WERI-Rb-1 (cell line): ENCODE measurements at regions not wholly inside any gene's neighbourhood (a gene's known extent, or its start where the extent isn't known, plus 50 kb on each side); places are given as distances from the start of the nearest gene placed in this dataset.
A peak's percentile ranks its signal among the peaks of the same experiment; 100 is the strongest.

Experiments
- DNase-seq: peaks from one replicate; pipeline ENCODE4 v3.0.0-alpha.2; 2020
- H3K27ac ChIP-seq: fragments of 250-450 bp; sonication (Bioruptor Pico); 2 replicates; pipeline ENCODE4 v1.5.1; 2020; ENCODE audit warnings: mild to moderate bottlenecking, moderate library complexity
- H3K27me3 ChIP-seq: fragments of 250-450 bp; sonication (Bioruptor Pico); 2 replicates; pipeline ENCODE4 v1.5.1; 2021; ENCODE audit warnings: mild to moderate bottlenecking, low read depth, moderate library complexity; ENCODE audit not compliant: insufficient read depth, severe bottlenecking
- H3K36me3 ChIP-seq: fragments of 250-450 bp; sonication (Bioruptor Pico); 2 replicates; pipeline ENCODE4 v1.5.1; 2020; ENCODE audit warnings: mild to moderate bottlenecking, moderate library complexity
- H3K4me3 ChIP-seq: 2 replicates; pipeline ENCODE4 v1.5.1; 2011; ENCODE audit warnings: low read depth, mild to moderate bottlenecking, control low read depth, low read length
- H3K9me3 ChIP-seq: fragments of 250-450 bp; sonication (Bioruptor Pico); 2 replicates; pipeline ENCODE4 v1.5.1; 2021; ENCODE audit warnings: mild to moderate bottlenecking, moderate library complexity; ENCODE audit not compliant: severe bottlenecking
- CTCF ChIP-seq: IDR thresholded peaks from 2 replicates; pipeline ENCODE4 v1.5.1; 2011; ENCODE audit warnings: low read depth, mild to moderate bottlenecking, control low read depth, inconsistent platforms, low read length

GRCh38 chr20:41969656-41970055 is 351.5 kb upstream of the CHD6 start:
- DNase-seq, result no peak
- no peak overlapping the region for H3K27ac ChIP-seq
- no peak overlapping the region for H3K4me3 ChIP-seq
- H3K27me3 ChIP-seq, result no peaks in the 10 kb centered on the region
- TF ChIP-seq CTCF, result no peak
- H3K9me3 ChIP-seq, result no peaks in the 10 kb centered on the region
- H3K36me3 ChIP-seq, result no peaks in the 10 kb centered on the region

- Histone ChIP-seq H3K27ac (no peak overlapping the region), H3K36me3 (no peaks in the 10 kb centered on the region), H3K9me3 (no peaks in the 10 kb centered on the region), H3K4me3 (no peak overlapping the region), H3K27me3 (no peaks in the 10 kb centered on the region)
- no peak for DNase-seq
- TF ChIP-seq CTCF, result no peak
Measured at GRCh38 chr20:41960166-41960565, 342.0 kb upstream of the CHD6 start.

- Histone ChIP-seq H3K4me3 (no peak overlapping the region), H3K27ac (no peak overlapping the region), H3K27me3 (no peaks in the 10 kb centered on the region), H3K36me3 (no peaks in the 10 kb centered on the region), H3K9me3 (no peaks in the 10 kb centered on the region)
- no peak for TF ChIP-seq CTCF
- no peak for DNase-seq
Measured at GRCh38 chr20:41958391-41958790, 340.2 kb upstream of the CHD6 start.

GRCh38 chr20:41956338-41957074 is 338.3 kb upstream of the CHD6 start:
- Histone ChIP-seq H3K9me3 (no peaks in the 10 kb centered on the region), H3K36me3 (no peaks in the 10 kb centered on the region), H3K27me3 (no peaks in the 10 kb centered on the region), H3K4me3 (no peak overlapping the region), H3K27ac (no peak overlapping the region)
- peak; percentile 77 for TF ChIP-seq CTCF
- peak; percentile 47 for DNase-seq

- TF ChIP-seq CTCF, result no peak
- no peaks in the 10 kb centered on the region for H3K36me3 ChIP-seq
- H3K27me3 ChIP-seq, result no peaks in the 10 kb centered on the region
- no peak for DNase-seq
- no peak overlapping the region for H3K27ac ChIP-seq
- H3K9me3 ChIP-seq, result no peaks in the 10 kb centered on the region
- H3K4me3 ChIP-seq, result no peak overlapping the region
Measured at GRCh38 chr20:41952166-41952565, 334.0 kb upstream of the CHD6 start.

GRCh38 chr20:41951615-41952014 is 333.4 kb upstream of the CHD6 start:
- Histone ChIP-seq H3K4me3 (no peak overlapping the region), H3K27me3 (no peaks in the 10 kb centered on the region), H3K9me3 (no peaks in the 10 kb centered on the region), H3K27ac (no peak overlapping the region), H3K36me3 (no peaks in the 10 kb centered on the region)
- TF ChIP-seq CTCF, result no peak
- no peak for DNase-seq
